H9 (cell line): ENCODE measurements at regions not wholly inside any gene's neighbourhood (a gene's known extent, or its start where the extent isn't known, plus 50 kb on each side); places are given as distances from the start of the nearest gene placed in this dataset.

ENCODE experiments used
- DNase-seq: peaks from one replicate; pipeline ENCODE4 v3.0.0-alpha.2; 2017
- H2AFZ ChIP-seq: one replicate; pipeline ENCODE4 v1.6.1; 2013; ENCODE audit warnings: mild to moderate bottlenecking, low read length, control low read depth, moderate library complexity
- H2AK5ac ChIP-seq: 2 replicates; pipeline ENCODE4 v1.6.1; 2013; ENCODE audit warnings: low read length, control low read depth, mixed read lengths; ENCODE audit not compliant: insufficient read length
- H2BK120ac ChIP-seq: one replicate; pipeline ENCODE4 v1.6.1; 2013; ENCODE audit warnings: low read depth, mild to moderate bottlenecking, low read length, control low read depth, inconsistent platforms; ENCODE audit not compliant: poor library complexity, severe bottlenecking
- H2BK12ac ChIP-seq: 2 replicates; pipeline ENCODE4 v1.6.1; 2013; ENCODE audit warnings: low read length, control low read depth, mixed read lengths, low read depth; ENCODE audit not compliant: insufficient read length
- H2BK15ac ChIP-seq: 2 replicates; pipeline ENCODE4 v1.6.1; 2013; ENCODE audit warnings: low read depth, low read length, control low read depth
- H2BK20ac ChIP-seq: one replicate; pipeline ENCODE4 v1.6.1; 2013; ENCODE audit warnings: low read depth, mild to moderate bottlenecking, low read length, control low read depth, inconsistent platforms; ENCODE audit not compliant: poor library complexity, severe bottlenecking
- H2BK5ac ChIP-seq: 2 replicates; pipeline ENCODE4 v1.6.1; 2013; ENCODE audit warnings: low read length, control low read depth, mixed read lengths; ENCODE audit not compliant: insufficient read length
- H3K14ac ChIP-seq: 2 replicates; pipeline ENCODE4 v1.6.1; 2013; ENCODE audit warnings: low read length, control low read depth; ENCODE audit not compliant: insufficient read depth
- H3K18ac ChIP-seq: 2 replicates; pipeline ENCODE4 v1.6.1; 2013; ENCODE audit warnings: low read depth, mild to moderate bottlenecking, mixed read lengths, low read length, control low read depth; ENCODE audit not compliant: insufficient read length
- H3K23ac ChIP-seq: 2 replicates; pipeline ENCODE4 v1.6.1; 2013; ENCODE audit warnings: low read length, control low read depth, mixed read lengths, low read depth; ENCODE audit not compliant: insufficient read length
- H3K23me2 ChIP-seq: 2 replicates; pipeline ENCODE4 v1.6.1; 2013; ENCODE audit warnings: low read depth, mild to moderate bottlenecking, mixed read lengths, low read length, control low read depth; ENCODE audit not compliant: insufficient read length, poor library complexity, severe bottlenecking
- H3K27ac ChIP-seq: 2 replicates; pipeline ENCODE4 v1.5.1; 2013; ENCODE audit warnings: low read length, control low read depth, mixed read lengths, low read depth; ENCODE audit not compliant: insufficient read length
- H3K27me3 ChIP-seq: 2 replicates; pipeline ENCODE4 v1.6.1; 2013; ENCODE audit warnings: low read length, control low read depth, inconsistent platforms; ENCODE audit not compliant: insufficient read depth
- H3K4ac ChIP-seq: 2 replicates; pipeline ENCODE4 v1.6.1; 2013; ENCODE audit warnings: low read depth, mild to moderate bottlenecking, control low read depth, inconsistent platforms, low read length, moderate library complexity
- H3K4me1 ChIP-seq: 2 replicates; pipeline ENCODE4 v1.6.1; 2013; ENCODE audit warnings: low read length, control low read depth, inconsistent platforms; ENCODE audit not compliant: insufficient read depth
- H3K4me2 ChIP-seq: 2 replicates; pipeline ENCODE4 v1.6.1; 2013; ENCODE audit warnings: low read length, control low read depth, mixed read lengths; ENCODE audit not compliant: insufficient read length, insufficient read depth
- H3K56ac ChIP-seq: 2 replicates; pipeline ENCODE4 v1.6.1; 2013; ENCODE audit warnings: low read depth, mild to moderate bottlenecking, mixed read lengths, low read length, control low read depth; ENCODE audit not compliant: insufficient read length
- H3K79me1 ChIP-seq: 2 replicates; pipeline ENCODE4 v1.6.1; 2013; ENCODE audit warnings: low read depth, mild to moderate bottlenecking, moderate library complexity, low read length, control low read depth, inconsistent platforms; ENCODE audit not compliant: insufficient read depth, poor library complexity, severe bottlenecking
- H3K79me2 ChIP-seq: 2 replicates; pipeline ENCODE4 v1.6.1; 2013; ENCODE audit warnings: low read length, control low read depth, inconsistent platforms; ENCODE audit not compliant: insufficient read depth
- H3K9ac ChIP-seq: 2 replicates; pipeline ENCODE4 v1.6.1; 2013; ENCODE audit warnings: low read length, control low read depth, mixed read lengths; ENCODE audit not compliant: insufficient read length; ENCODE audit errors: extremely low read depth
- H3K9me3 ChIP-seq: one replicate; pipeline ENCODE4 v1.6.1; 2013; ENCODE audit warnings: low read depth, low read length, inconsistent platforms; ENCODE audit not compliant: control insufficient read depth
- H3T11ph ChIP-seq: one replicate; pipeline ENCODE4 v1.6.1; 2013; ENCODE audit warnings: mild to moderate bottlenecking, low read length, control low read depth, inconsistent platforms
- H4K20me1 ChIP-seq: one replicate; pipeline ENCODE4 v1.6.1; 2013; ENCODE audit not compliant: control insufficient read depth, insufficient read length, insufficient read depth
- H4K5ac ChIP-seq: 2 replicates; pipeline ENCODE4 v1.6.1; 2013; ENCODE audit warnings: low read depth, mild to moderate bottlenecking, mixed read lengths, low read length, control low read depth; ENCODE audit not compliant: insufficient read length
- H4K8ac ChIP-seq: replicated peaks from 2 replicates; pipeline ENCODE4 v1.6.1; 2013; ENCODE audit warnings: low read length, control low read depth, mixed read lengths, low read depth; ENCODE audit not compliant: insufficient read length
- H4K91ac ChIP-seq: 2 replicates; pipeline ENCODE4 v1.6.1; 2013; ENCODE audit warnings: low read depth, mild to moderate bottlenecking, moderate library complexity, mixed read lengths, low read length, control low read depth; ENCODE audit not compliant: insufficient read length
- H3K27ac Mint-ChIP-seq, 3 experiments: 2 replicates in 2 of 3; 3 replicates in 1 of 3; pipeline ENCODE4 v1.8.0; 2020 to 2021; ENCODE audit warnings: mixed read lengths in 3 of 3, mild to moderate bottlenecking in 1 of 3, moderate library complexity in 1 of 3
- H3K27me3 Mint-ChIP-seq: 2 replicates; pipeline ENCODE4 v1.8.0; 2021; ENCODE audit warnings: low read depth, mild to moderate bottlenecking, moderate library complexity, mixed read lengths
- H3K36me3 Mint-ChIP-seq, 3 experiments: 2 replicates in 2 of 3; 3 replicates in 1 of 3; pipeline ENCODE4 v1.8.0; 2020 to 2021; ENCODE audit warnings: low read depth in 3 of 3, mixed read lengths in 3 of 3; ENCODE audit not compliant: insufficient read depth in 1 of 3
- H3K4me1 Mint-ChIP-seq, 2 experiments: 2 replicates each; pipeline ENCODE4 v1.8.0; 2020; ENCODE audit warnings: mixed read lengths in 2 of 2
- H3K4me3 Mint-ChIP-seq, 2 experiments: 2 replicates in 1 of 2; 3 replicates in 1 of 2; pipeline ENCODE4 v1.8.0; 2020 to 2021; ENCODE audit warnings: mild to moderate bottlenecking in 2 of 2, mixed read lengths in 2 of 2, moderate library complexity in 1 of 2
- H3K9me3 Mint-ChIP-seq, 2 experiments: 2 replicates in 1 of 2; 3 replicates in 1 of 2; pipeline ENCODE4 v1.8.0; 2020; ENCODE audit warnings: mild to moderate bottlenecking in 2 of 2, mixed read lengths in 2 of 2, moderate library complexity in 1 of 2
- WGBS: extraction: QIAGEN DNeasy Blood & Tissue Kit; methylation state at CpG from one replicate; pipeline ENCODE4 v1.1.7; 2013; ENCODE audit warnings: missing lambda C conversion rate, low lambda C conversion rate, mixed read lengths; ENCODE audit not compliant: insufficient read length; ENCODE audit errors: extremely low coverage; 5-methylcytosine and 5-hydroxymethylcytosine counted together
- TF ChIP-seq, protein P1 (sequence below): fragments of 200-600 bp; sonication (generic); conservative IDR thresholded peaks from 3 replicates; pipeline ENCODE4 v1.8.0; 2021; ENCODE audit warnings: antibody characterized with exemption, mild to moderate bottlenecking

DNA sequence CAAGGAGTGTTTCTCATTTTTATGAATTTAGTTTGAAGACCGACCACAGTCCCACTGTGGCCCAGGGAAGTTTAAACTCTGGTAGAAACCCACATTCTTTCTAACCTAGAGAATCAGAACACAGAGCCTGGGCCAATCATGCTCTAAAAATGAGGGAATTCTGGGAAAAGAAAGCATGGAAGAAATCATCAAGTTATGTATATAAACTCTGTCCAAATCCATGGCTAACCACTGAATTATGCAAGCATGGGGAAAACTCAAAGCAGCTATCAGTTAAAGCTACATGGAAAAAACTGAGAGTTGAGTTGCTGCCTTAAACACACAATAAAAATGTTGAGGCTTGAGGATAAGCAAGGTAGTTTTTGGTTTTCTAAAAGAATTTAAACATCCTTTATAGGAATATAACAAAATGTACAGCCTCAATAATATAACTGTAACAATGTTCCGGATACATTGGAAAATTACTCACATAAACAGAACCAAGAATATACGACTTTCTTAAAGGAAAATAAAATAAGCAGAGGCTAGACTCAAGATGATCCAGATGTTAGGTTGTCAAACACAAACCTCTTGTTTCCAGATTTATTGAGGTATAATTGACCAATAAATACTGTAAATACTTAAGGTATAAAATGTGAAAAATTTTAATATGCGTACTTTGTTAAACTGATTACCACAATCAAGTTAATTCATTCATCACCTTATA is 311.2 kb upstream of the GNAI1 start:
- no peak overlapping the region for H3K4me2 ChIP-seq
- no peak overlapping the region for H3K27ac ChIP-seq
- no peak overlapping the region for H2BK120ac ChIP-seq
- H2BK20ac ChIP-seq, result no peak overlapping the region
- H2BK5ac ChIP-seq, result no peak overlapping the region
- TF ChIP-seq, protein P1, sequence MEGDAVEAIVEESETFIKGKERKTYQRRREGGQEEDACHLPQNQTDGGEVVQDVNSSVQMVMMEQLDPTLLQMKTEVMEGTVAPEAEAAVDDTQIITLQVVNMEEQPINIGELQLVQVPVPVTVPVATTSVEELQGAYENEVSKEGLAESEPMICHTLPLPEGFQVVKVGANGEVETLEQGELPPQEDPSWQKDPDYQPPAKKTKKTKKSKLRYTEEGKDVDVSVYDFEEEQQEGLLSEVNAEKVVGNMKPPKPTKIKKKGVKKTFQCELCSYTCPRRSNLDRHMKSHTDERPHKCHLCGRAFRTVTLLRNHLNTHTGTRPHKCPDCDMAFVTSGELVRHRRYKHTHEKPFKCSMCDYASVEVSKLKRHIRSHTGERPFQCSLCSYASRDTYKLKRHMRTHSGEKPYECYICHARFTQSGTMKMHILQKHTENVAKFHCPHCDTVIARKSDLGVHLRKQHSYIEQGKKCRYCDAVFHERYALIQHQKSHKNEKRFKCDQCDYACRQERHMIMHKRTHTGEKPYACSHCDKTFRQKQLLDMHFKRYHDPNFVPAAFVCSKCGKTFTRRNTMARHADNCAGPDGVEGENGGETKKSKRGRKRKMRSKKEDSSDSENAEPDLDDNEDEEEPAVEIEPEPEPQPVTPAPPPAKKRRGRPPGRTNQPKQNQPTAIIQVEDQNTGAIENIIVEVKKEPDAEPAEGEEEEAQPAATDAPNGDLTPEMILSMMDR, result no peak
- no peak overlapping the region for H3K18ac ChIP-seq
- DNase-seq, result no peak
- no peaks in the 10 kb centered on the region for H3K79me1 ChIP-seq
- no peaks in the 10 kb centered on the region for H3K27me3 ChIP-seq
- H4K91ac ChIP-seq, result no peak overlapping the region
- H3K4me1 Mint-ChIP-seq, result no peaks in the 10 kb centered on the region
- no peak overlapping the region for H4K5ac ChIP-seq
- no peak overlapping the region for H2BK12ac ChIP-seq
- no peak overlapping the region for H3T11ph ChIP-seq
- no peak overlapping the region for H3K9ac ChIP-seq
- H3K79me2 ChIP-seq, result no peaks in the 10 kb centered on the region
- H3K27me3 Mint-ChIP-seq, result no peaks in the 10 kb centered on the region
- no peak overlapping the region for H2BK15ac ChIP-seq
- no peak overlapping the region for H3K4me3 Mint-ChIP-seq
- WGBS, result no CpG with 5 or more reads among the region's 4 CpGs
- H3K4me1 ChIP-seq, result no peaks in the 10 kb centered on the region
- H4K8ac ChIP-seq, result no peak overlapping the region
- no peak overlapping the region for H3K56ac ChIP-seq
- H2AFZ ChIP-seq, result no peak overlapping the region
- H3K23me2 ChIP-seq, result no peaks in the 10 kb centered on the region
- H3K9me3 ChIP-seq, result no peaks in the 10 kb centered on the region
- H3K36me3 Mint-ChIP-seq, result no peaks in the 10 kb centered on the region
- no peak overlapping the region for H2AK5ac ChIP-seq
- H3K23ac ChIP-seq, result no peak overlapping the region
- H3K9me3 Mint-ChIP-seq, result no peaks in the 10 kb centered on the region
- no peak overlapping the region for H3K14ac ChIP-seq
- no peaks in the 10 kb centered on the region for H4K20me1 ChIP-seq
- H3K4ac ChIP-seq, result no peak overlapping the region
- H3K27ac Mint-ChIP-seq, result no peak overlapping the region
